Astrocyte (in vitro differentiated cells and primary cell): ENCODE measurements at regions not wholly inside any gene's neighbourhood (a gene's known extent, or its start where the extent isn't known, plus 50 kb on each side); places are given as distances from the start of the nearest gene placed in this dataset.

Experiments
- DNase-seq: peaks from one replicate; pipeline ENCODE4 v3.0.0-alpha.2; 2010; ENCODE audit warnings: low read depth
- FAIRE-seq: peaks from 2 replicates; lab custom pipeline; 2011; peaks lifted over from hg19 to GRCh38; lab: Jason Lieb, UNC
- H2AFZ ChIP-seq: 2 replicates; pipeline ENCODE4 v1.6.0; 2012; ENCODE audit warnings: low read depth, low read length, inconsistent platforms
- H3K27ac ChIP-seq: 2 replicates; pipeline ENCODE4 v1.5.1; 2011; ENCODE audit warnings: low read depth, low read length, inconsistent platforms
- H3K27me3 ChIP-seq: 2 replicates; pipeline ENCODE4 v1.6.0; 2011; ENCODE audit warnings: low read length, inconsistent platforms; ENCODE audit not compliant: insufficient read depth
- H3K36me3 ChIP-seq: 2 replicates; pipeline ENCODE4 v1.5.1; 2011; ENCODE audit warnings: low read length, inconsistent platforms; ENCODE audit not compliant: insufficient read depth
- H3K4me1 ChIP-seq: 2 replicates; pipeline ENCODE4 v1.5.1; 2011; ENCODE audit warnings: low read length, inconsistent platforms; ENCODE audit not compliant: insufficient read depth
- H3K4me2 ChIP-seq: 2 replicates; pipeline ENCODE4 v1.6.0; 2012; ENCODE audit warnings: low read length, inconsistent platforms
- H3K4me3 ChIP-seq: 2 replicates; pipeline ENCODE4 v1.5.1; 2011; ENCODE audit warnings: low read depth, mild to moderate bottlenecking, low read length, inconsistent platforms; ENCODE audit not compliant: insufficient read depth
- H3K79me2 ChIP-seq: 2 replicates; pipeline ENCODE4 v1.6.0; 2012; ENCODE audit warnings: mild to moderate bottlenecking, low read length, inconsistent platforms; ENCODE audit not compliant: insufficient read depth
- H3K9ac ChIP-seq: 2 replicates; pipeline ENCODE4 v1.6.0; 2012; ENCODE audit warnings: mild to moderate bottlenecking, low read length, inconsistent platforms
- H3K9me3 ChIP-seq: 2 replicates; pipeline ENCODE4 v1.5.1; 2012; ENCODE audit warnings: low read depth, mild to moderate bottlenecking, low read length, inconsistent platforms; ENCODE audit not compliant: insufficient read depth
- H4K20me1 ChIP-seq: 2 replicates; pipeline ENCODE4 v1.6.0; 2012; ENCODE audit warnings: low read length, inconsistent platforms; ENCODE audit not compliant: insufficient read depth
- H3K27ac Mint-ChIP-seq: one replicate; pipeline ENCODE4 v1.8.0; 2021; ENCODE audit warnings: mild to moderate bottlenecking, mixed read lengths; ENCODE audit not compliant: unreplicated experiment
- H3K27me3 Mint-ChIP-seq: one replicate; pipeline ENCODE4 v1.8.0; 2021; ENCODE audit warnings: low read depth, mixed read lengths; ENCODE audit not compliant: unreplicated experiment
- H3K36me3 Mint-ChIP-seq: one replicate; pipeline ENCODE4 v1.8.0; 2021; ENCODE audit warnings: low read depth, mixed read lengths; ENCODE audit not compliant: unreplicated experiment
- H3K4me1 Mint-ChIP-seq: one replicate; pipeline ENCODE4 v1.8.0; 2021; ENCODE audit warnings: low read depth, mixed read lengths; ENCODE audit not compliant: unreplicated experiment
- H3K4me3 Mint-ChIP-seq: one replicate; pipeline ENCODE4 v1.8.0; 2021; ENCODE audit warnings: mild to moderate bottlenecking, moderate library complexity, mixed read lengths; ENCODE audit not compliant: unreplicated experiment
- H3K9me3 Mint-ChIP-seq: one replicate; pipeline ENCODE4 v1.8.0; 2021; ENCODE audit warnings: mild to moderate bottlenecking, mixed read lengths; ENCODE audit not compliant: unreplicated experiment
- CTCF ChIP-seq: IDR thresholded peaks from 2 replicates; pipeline ENCODE4 v1.5.1; 2011; ENCODE audit warnings: low read depth, mild to moderate bottlenecking, inconsistent platforms, low read length, moderate library complexity; ENCODE audit not compliant: insufficient read depth
- EZH2 ChIP-seq: IDR thresholded peaks from 2 replicates; pipeline ENCODE4 v1.6.1; 2012; ENCODE audit warnings: mild to moderate bottlenecking, low read length, inconsistent platforms; ENCODE audit not compliant: insufficient read depth

GRCh38 chr9:28059192-28059591 lies 485.9 kb upstream of the C9orf72 start:
- no peaks in the 10 kb centered on the region for H3K9me3 Mint-ChIP-seq
- Histone ChIP-seq H3K4me1 (no peaks in the 10 kb centered on the region), H3K4me3 (no peak overlapping the region), H3K9ac (no peak overlapping the region), H3K27me3 (no peaks in the 10 kb centered on the region), H3K36me3 (no peaks in the 10 kb centered on the region), H3K27ac (no peak overlapping the region), H3K79me2 (no peaks in the 10 kb centered on the region), H2AFZ (no peak overlapping the region), H4K20me1 (no peaks in the 10 kb centered on the region), H3K4me2 (no peak overlapping the region), H3K9me3 (no peaks in the 10 kb centered on the region)
- no peaks in the 10 kb centered on the region for H3K4me1 Mint-ChIP-seq
- TF ChIP-seq CTCF (no peak), EZH2 (no peak)
- FAIRE-seq = no peak
- H3K36me3 Mint-ChIP-seq = no peaks in the 10 kb centered on the region
- no peak overlapping the region for H3K27ac Mint-ChIP-seq
- H3K27me3 Mint-ChIP-seq = no peaks in the 10 kb centered on the region
- H3K4me3 Mint-ChIP-seq = no peak overlapping the region
- DNase-seq = no peak

DNA sequence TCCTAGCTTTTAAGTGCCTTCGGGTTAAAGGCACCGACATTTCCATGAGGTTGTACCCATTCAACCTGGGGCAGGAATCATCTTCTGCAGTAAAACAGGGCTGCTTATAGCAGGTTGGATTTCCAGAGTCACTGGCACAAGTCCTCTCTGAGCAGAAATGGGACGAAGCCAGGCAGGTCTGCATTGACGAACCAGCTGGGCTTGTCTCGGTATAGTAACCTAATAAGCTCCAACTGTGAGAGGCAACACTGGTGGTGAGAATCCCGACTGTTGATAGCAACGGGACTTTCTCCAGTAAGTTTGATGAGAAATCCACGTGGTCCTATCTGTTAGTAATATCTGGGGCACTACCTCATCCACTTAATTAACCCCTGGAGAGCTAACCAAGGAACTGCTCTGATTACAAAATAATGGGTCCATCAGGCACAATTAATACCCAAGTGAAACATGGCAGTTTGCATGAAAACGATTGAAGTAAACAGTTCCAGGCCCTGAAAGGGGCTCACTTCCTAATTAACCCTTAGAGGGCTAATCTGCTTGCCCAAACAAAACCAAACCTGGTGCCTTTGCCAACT lies 491.0 kb upstream of the C9orf72 start:
- no peak for FAIRE-seq
- no peak for TF ChIP-seq EZH2
- TF ChIP-seq CTCF = no peak
- no peak overlapping the region for H3K4me3 Mint-ChIP-seq

DNA sequence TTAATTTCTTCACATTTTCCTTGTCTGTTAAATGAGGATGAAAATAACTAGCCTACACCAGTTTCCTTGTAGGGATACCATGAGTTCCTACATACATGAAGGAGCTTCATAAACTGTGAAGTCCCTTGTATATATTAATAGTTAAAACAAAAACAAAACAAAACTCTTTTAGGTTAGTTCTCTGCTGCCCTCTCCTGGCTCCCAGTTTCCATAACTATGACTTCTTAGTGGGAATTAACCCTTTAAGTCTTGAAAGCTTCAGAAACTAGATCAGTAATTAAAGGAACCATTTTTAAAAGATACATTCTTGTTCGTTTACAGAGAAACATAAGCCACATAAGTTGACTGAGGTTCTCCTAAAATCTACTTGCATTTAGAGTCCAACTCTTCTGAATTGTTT lies 500.0 kb upstream of the C9orf72 start:
- no peak overlapping the region for H3K27ac Mint-ChIP-seq
- Histone ChIP-seq H2AFZ (no peak overlapping the region), H3K9me3 (no peaks in the 10 kb centered on the region), H3K4me3 (no peak overlapping the region), H3K27ac (no peak overlapping the region), H3K4me2 (no peak overlapping the region), H3K27me3 (no peaks in the 10 kb centered on the region), H3K9ac (no peak overlapping the region), H4K20me1 (no peaks in the 10 kb centered on the region), H3K36me3 (no peaks in the 10 kb centered on the region), H3K4me1 (no peaks in the 10 kb centered on the region), H3K79me2 (no peaks in the 10 kb centered on the region)
- no peaks in the 10 kb centered on the region for H3K9me3 Mint-ChIP-seq
- H3K36me3 Mint-ChIP-seq = no peaks in the 10 kb centered on the region
- TF ChIP-seq EZH2 (no peak), CTCF (peak; percentile 58)
- H3K4me1 Mint-ChIP-seq = peaks cover 3% of the 10 kb centered on the region
- no peak for FAIRE-seq
- no peak overlapping the region for H3K4me3 Mint-ChIP-seq
- no peaks in the 10 kb centered on the region for H3K27me3 Mint-ChIP-seq
- DNase-seq = peak; percentile 3

More for the DNA sequence above, 491.0 kb upstream of the C9orf72 start:
- Mint-ChIP-seq H3K36me3 (no peaks in the 10 kb centered on the region), H3K27me3 (no peaks in the 10 kb centered on the region), H3K27ac (no peak overlapping the region), H3K4me1 (no peaks in the 10 kb centered on the region), H3K9me3 (no peaks in the 10 kb centered on the region)
- Histone ChIP-seq H3K36me3 (no peaks in the 10 kb centered on the region), H3K4me2 (no peak overlapping the region), H3K27me3 (no peaks in the 10 kb centered on the region), H3K4me3 (no peak overlapping the region), H3K79me2 (no peaks in the 10 kb centered on the region), H3K9ac (no peak overlapping the region), H3K9me3 (no peaks in the 10 kb centered on the region), H3K27ac (no peak overlapping the region), H4K20me1 (no peaks in the 10 kb centered on the region), H2AFZ (no peak overlapping the region), H3K4me1 (no peaks in the 10 kb centered on the region)
- DNase-seq = no peak
